C4-2B (cell line): ENCODE measurements at regions not wholly inside any gene's neighbourhood (a gene's known extent, or its start where the extent isn't known, plus 50 kb on each side); places are given as distances from the start of the nearest gene placed in this dataset.
"Not testable (repeated sequence)": the region's sequence is repeated elsewhere in the genome, so short reads cannot be mapped to it uniquely, and the experiment has no call there.

Experiments
- H3K27ac ChIP-seq: fragments of 450-650 bp; 2 replicates; pipeline ENCODE4 v1.5.1; 2017
- CTCF ChIP-seq: fragments of 450-650 bp; conservative IDR thresholded peaks from 2 replicates; pipeline ENCODE4 v1.5.1; 2017; ENCODE audit warnings: mild to moderate bottlenecking
- ZFX ChIP-seq: fragments of 450-650 bp; IDR thresholded peaks from 2 replicates; pipeline ENCODE4 v1.6.1; 2017

GRCh38 chr14:46550836-46551235, 100.7 kb downstream of the RPL10L start:
- H3K27ac ChIP-seq = no peak overlapping the region
- no peak for TF ChIP-seq ZFX
- TF ChIP-seq CTCF = no peak

GRCh38 chr14:46540986-46541385, 110.6 kb downstream of the RPL10L start:
- TF ChIP-seq ZFX = no peak
- TF ChIP-seq CTCF = no peak

GRCh38 chr14:46519121-46519520, 132.5 kb downstream of the RPL10L start:
- TF ChIP-seq CTCF (no peak), ZFX (no peak)

More at GRCh38 chr14:46540986-46541385, 110.6 kb downstream of the RPL10L start:
- no peak overlapping the region for H3K27ac ChIP-seq

GRCh38 chr14:46508752-46509151, 142.8 kb downstream of the RPL10L start:
- not testable (repeated sequence) for H3K27ac ChIP-seq

More at GRCh38 chr14:46519121-46519520, 132.5 kb downstream of the RPL10L start:
- H3K27ac ChIP-seq = no peak overlapping the region

GRCh38 chr14:46499521-46499920, 152.1 kb downstream of the RPL10L start:
- TF ChIP-seq ZFX = no peak
- TF ChIP-seq CTCF = no peak
- H3K27ac ChIP-seq = no peak overlapping the region

- no peak overlapping the region for H3K27ac ChIP-seq
- TF ChIP-seq ZFX = no peak
- TF ChIP-seq CTCF = no peak
Observed at GRCh38 chr14:46496409-46496808, 155.2 kb downstream of the RPL10L start.

GRCh38 chr14:46490238-46490685, 161.3 kb downstream of the RPL10L start:
- TF ChIP-seq ZFX (no peak), CTCF (peak; percentile 62)
- H3K27ac ChIP-seq = no peak overlapping the region

GRCh38 chr14:46488374-46488773, 163.2 kb downstream of the RPL10L start:
- no peak overlapping the region for H3K27ac ChIP-seq
- TF ChIP-seq ZFX (no peak), CTCF (no peak)
